Right renal pelvis (tissue), 4 donors: ENCODE measurements at regions not wholly inside any gene's neighbourhood (a gene's known extent, or its start where the extent isn't known, plus 50 kb on each side); places are given as distances from the start of the nearest gene placed in this dataset.
A peak's percentile ranks its signal among the peaks of the same experiment; 100 is the strongest.
"Not testable (repeated sequence)": the region's sequence is repeated elsewhere in the genome, so short reads cannot be mapped to it uniquely, and the experiment has no call there.

Experiments used
- DNase-seq, 4 donors: peaks; one replicate each; pipeline ENCODE4 v3.0.0-alpha.2; 2013; ENCODE audit warnings: low read depth in 4 of 4, low spot score in 3 of 4, missing footprints in 1 of 4

GRCh38 chr5:154653764-154654485 lies 101.3 kb upstream of the LARP1 start:
- DNase-seq = no peak

DNA sequence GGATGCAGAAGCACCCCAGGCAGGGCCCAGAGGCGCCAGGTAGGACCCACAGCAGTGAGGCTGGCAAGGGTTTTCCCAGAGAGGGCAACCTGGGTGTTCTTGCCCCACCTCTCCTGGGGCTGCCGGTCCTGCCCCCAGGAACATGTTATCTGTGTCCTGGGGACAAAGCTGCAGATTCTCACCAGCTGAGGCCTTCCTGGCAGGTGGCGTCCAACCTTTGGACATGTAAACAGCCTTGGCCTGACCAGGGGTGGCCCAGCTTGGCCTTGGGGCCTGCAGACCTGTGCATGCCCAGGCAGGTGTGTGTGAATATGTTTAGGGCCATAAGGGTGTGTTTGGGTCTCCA lies 101.8 kb upstream of the LARP1 start:
- no peak for DNase-seq

GRCh38 chr5:154652746-154653417 lies 102.3 kb upstream of the LARP1 start:
- no peak for DNase-seq

GRCh38 chr5:154651795-154652194 lies 103.4 kb upstream of the LARP1 start:
- not testable (repeated sequence) for DNase-seq

- no peak for DNase-seq
These were observed 106.5 kb upstream of the LARP1 start for GRCh38 chr5:154648706-154649105.

DNA sequence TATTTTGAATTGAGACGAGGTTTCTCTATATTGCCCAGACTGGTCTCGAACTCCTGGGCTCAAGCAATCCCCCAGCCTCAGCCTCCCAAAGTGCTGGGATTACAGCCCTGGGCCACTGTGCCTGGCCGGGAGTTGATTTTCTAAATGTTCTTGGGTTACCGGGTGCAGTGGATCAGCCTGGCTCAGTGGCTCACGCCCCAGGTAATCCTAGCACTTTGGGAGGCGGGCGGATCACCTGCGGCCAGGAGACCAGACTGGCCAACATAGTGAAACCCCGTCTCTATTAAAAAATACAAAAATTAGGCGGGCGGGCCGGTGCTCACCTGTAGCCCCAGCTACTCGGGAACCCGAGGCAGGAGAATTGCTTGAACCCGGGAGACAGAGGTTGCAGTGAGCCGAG lies 106.9 kb upstream of the LARP1 start:
- DNase-seq = no peak

DNA sequence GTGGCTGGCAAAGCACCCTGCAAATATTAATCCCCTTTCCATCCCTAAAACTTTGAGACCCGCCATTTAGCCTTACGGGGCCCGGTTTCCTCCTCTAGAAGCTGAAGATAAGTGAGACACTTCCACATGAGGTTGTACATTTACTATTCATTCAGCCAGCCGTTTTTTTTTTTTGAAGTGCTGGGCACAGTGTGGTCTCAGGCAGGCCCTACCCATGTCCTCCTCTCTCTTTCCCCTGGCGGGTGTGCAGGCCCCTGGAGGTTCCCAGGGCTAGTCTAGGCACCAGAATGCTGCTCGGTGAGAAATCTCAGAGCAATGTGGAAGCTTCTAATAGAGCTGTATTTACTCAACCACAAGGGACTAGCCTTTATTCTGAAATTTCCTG lies 107.4 kb upstream of the LARP1 start:
- DNase-seq = no peak

DNA sequence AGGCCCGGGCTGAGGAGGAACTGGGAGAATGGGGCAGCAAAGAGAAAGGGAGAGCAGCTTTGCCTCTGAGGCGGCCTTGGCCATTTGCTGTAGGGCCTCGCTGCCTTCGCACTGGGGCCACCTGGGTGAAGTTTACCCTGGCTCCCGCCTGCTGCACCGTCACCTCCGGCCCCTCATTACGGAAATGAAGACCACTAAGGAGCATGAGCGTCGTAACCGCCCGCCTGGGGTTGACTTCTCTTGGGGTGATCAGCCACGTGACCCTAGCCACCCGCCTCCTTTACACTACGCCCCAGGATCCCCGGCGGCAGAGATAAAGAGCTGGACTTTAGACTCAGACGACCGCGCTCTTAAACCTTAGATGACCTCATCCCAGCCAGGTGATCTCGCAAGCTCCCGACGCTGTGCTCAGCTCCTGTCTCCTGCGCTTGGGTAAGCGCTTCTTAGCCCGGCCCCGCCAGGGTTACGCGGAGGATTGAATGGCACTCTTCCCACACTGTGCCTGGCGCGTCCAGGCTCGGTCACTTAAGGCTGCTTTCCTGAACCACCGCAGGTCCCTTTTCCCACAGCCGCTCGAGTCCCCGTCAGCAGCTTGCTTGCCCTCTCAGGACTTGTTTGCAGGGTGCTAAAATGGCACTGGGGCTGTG lies 107.9 kb upstream of the LARP1 start:
- DNase-seq = peak in 2 of 4 donors; percentile 25 to 27

DNA sequence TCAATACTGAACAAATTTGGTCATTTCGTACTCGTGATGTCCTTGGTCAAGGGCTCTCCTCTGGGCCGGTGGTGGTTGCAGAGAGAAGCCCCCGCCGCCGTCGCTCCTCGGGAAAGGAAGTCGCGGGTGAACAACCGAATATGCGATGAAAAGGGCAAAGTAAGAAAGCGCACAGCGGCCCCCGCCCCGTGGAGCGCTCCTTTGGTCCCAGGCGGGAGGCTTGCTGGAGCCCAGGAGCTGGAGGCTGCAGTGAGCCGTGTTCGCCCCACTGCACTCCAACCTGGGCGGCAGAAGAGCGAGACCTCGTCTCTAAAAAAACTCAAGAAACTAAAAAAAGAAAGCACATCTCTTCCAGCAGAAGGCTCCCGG lies 108.4 kb upstream of the LARP1 start:
- DNase-seq = no peak

DNA sequence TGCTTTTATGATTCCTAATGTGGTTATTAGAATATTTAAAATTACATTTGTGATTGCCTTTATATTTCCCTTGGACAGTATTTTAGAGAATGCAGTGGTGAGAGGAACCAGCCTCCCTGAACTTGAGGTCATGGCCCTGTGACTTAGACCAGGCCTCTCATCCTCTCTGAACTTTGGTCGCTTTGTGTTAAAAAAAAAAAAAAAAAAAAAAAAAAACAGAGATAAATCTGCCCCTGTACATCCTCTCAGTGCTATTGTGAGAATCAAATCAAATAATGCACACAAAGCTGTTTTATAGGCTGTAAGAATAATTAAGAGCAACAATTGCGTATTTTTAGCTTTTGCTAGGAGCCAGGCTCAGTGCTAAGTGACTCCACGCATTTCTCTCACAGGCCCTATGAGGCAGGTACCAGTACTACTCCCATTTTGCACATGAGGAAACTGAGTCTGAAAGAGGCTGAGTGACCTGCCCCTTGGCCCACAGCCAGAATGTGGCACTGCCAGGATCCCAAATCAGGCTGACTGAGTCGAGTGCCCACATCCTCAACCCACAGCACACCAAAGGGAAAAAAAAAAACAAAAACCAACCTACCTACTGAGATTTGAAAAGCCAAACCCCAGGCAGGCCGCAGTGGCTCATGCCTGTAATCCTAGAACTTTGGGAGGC lies 110.3 kb upstream of the LARP1 start:
- DNase-seq = no peak

- no peak for DNase-seq
These were observed 112.5 kb upstream of the LARP1 start for GRCh38 chr5:154642499-154643245.

DNA sequence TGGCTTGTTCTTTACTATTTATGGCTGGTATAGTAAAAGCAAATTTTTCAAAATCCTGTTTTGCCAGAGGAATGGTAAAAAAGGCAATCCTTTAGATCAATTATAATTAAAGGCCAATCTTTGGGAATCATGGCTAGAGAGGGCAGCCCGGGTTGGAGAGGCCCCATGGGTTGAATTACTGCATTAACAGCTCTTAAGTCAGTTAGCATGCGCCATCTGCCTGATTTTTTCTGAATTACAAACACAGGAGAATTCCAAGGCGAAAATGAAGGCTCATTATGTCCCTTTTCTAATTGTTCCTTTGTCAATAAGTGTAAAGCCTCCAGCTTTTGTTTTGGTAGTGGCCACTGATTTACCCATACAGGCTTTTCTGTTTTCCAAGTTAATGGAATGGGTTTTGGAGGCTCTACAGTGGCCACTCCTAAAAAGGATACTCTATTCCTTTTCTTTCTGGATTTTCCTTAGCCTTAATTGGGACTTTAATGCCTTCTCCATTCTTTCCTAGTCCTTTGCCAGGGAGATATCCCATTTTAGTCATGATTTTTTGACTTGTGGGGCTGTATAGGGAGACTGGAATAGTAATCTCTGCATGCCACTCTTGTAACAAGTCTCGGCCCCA lies 114.9 kb upstream of the LARP1 start:
- not testable (repeated sequence) for DNase-seq

DNA sequence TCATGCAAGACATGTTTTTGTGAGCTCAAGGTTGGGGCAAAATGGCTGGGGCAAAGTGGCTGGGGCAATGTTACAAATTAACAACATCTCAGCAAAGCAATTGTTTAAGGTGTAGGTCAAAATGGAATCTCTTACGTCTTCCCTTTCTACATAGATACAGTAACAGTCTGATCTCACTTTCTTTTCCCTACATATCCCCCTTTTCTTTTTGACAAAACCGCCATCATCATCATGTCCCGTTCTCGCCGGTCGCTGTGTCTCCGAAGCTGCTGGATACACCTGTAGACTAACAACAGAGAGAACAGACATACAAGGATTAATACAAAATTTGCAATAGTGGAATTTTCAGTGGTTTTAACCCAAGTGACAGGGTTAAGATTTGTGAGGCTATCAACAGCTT lies 118.4 kb upstream of the LARP1 start:
- DNase-seq = not testable (repeated sequence)

- not testable (repeated sequence) for DNase-seq
These were observed 118.9 kb upstream of the LARP1 start for GRCh38 chr5:154636271-154636670.

GRCh38 chr5:154633744-154634143 lies 121.4 kb upstream of the LARP1 start:
- not testable (repeated sequence) for DNase-seq

- DNase-seq = no peak
These were observed 124.0 kb upstream of the LARP1 start for GRCh38 chr5:154631141-154631540.

DNA sequence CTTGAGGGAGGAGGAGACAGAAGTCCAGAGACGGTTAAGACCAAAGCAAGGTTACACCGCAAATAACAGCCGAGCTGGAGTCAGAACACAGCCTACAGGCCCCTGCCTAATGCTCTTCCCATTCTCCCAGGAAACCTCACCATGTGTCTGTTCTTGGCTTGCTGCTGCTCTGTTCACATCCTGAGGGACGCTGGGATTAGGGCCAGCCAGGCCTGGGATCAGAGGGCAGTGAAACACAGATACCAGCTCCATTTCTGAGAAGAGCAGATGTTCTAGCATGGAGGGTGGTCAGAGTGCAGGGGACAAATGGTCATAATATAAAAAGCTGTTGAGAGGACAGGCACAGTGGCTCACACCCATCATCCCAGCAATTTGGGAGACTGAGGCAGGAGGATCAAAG lies 124.8 kb upstream of the LARP1 start:
- DNase-seq = no peak

GRCh38 chr5:154628685-154629084 lies 126.5 kb upstream of the LARP1 start:
- DNase-seq = no peak

DNA sequence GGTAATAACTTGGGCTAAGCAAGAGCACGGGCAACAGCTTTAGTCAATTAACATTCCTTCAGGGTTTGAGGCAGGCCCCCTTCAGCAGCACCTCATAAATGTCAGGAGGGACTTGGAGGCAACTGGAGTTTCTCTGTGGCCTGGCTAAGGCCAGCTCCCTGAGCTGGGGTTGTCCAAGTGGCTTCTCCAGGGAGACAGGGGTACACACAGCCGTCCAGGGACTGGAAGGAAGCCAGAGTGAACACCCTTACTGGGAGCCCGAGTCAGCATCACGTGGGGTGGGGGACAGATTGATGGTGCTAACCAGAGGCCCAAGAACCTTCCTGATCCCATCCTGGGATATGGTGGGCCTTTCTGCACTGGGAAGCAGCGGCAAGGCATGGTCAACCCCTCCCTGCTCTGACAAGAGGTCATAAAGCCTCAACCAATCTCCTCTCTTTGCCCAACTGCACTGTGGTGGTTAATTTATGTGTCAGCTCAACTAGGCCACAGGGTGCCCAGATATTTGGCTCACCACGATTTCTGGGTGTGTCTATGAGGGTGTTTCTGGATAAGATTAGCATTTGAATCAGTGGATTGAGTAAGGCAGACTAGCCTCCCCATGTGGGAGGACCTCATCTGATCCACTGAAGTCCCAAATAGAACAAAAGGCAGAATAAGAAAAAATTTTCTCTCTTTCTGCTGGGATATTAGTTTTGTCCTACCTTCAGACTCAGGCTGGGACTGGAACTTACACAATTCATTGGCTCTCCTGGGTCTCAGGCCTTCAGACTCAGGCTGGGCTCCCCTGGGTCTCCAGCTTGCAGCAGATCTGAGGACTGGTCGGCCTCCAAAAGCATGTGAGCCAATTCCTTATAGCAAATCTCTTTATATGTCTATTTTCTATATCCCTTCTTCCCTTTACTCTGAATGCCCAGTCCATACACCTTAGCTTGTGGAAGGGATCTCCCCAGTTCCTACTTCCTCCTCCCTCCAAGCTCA lies 127.2 kb upstream of the LARP1 start:
- DNase-seq = no peak
